Keratinocyte (primary cell): ENCODE measurements at regions not wholly inside any gene's neighbourhood (a gene's known extent, or its start where the extent isn't known, plus 50 kb on each side); places are given as distances from the start of the nearest gene placed in this dataset.

Experiments
- DNase-seq: peaks from one replicate; pipeline ENCODE4 v3.0.0-alpha.2; 2011; ENCODE audit warnings: low read depth, missing footprints, low spot score
- FAIRE-seq: peaks from 2 replicates; lab custom pipeline; 2011; peaks lifted over from hg19 to GRCh38; lab: Jason Lieb, UNC
- H2AFZ ChIP-seq: 2 replicates; pipeline ENCODE4 v1.6.0; 2012; ENCODE audit warnings: low read length, control low read depth, inconsistent platforms; ENCODE audit not compliant: control insufficient read depth
- H3K27ac ChIP-seq: 2 replicates; pipeline ENCODE4 v1.5.1; 2011; ENCODE audit warnings: low read length; ENCODE audit not compliant: control insufficient read depth, insufficient read depth
- H3K27me3 ChIP-seq: 3 replicates; pipeline ENCODE4 v1.6.0; 2011; ENCODE audit warnings: low read length; ENCODE audit not compliant: control insufficient read depth, insufficient read depth; ENCODE audit errors: extremely low read depth
- H3K36me3 ChIP-seq, 2 experiments: 2 replicates in 1 of 2; 3 replicates in 1 of 2; pipeline ENCODE4 v1.5.1; 2011; ENCODE audit warnings: low read length in 2 of 2, mild to moderate bottlenecking in 1 of 2; ENCODE audit not compliant: control insufficient read depth in 2 of 2, insufficient read depth in 2 of 2; ENCODE audit errors: extremely low read depth in 1 of 2
- H3K4me1 ChIP-seq: 3 replicates; pipeline ENCODE4 v1.5.1; 2011; ENCODE audit warnings: low read length; ENCODE audit not compliant: control insufficient read depth, insufficient read depth; ENCODE audit errors: extremely low read depth
- H3K4me2 ChIP-seq: 3 replicates; pipeline ENCODE4 v1.6.0; 2011; ENCODE audit warnings: low read depth, low read length; ENCODE audit not compliant: control insufficient read depth, insufficient read depth; ENCODE audit errors: extremely low read depth
- H3K4me3 ChIP-seq, 3 experiments: fragments of 200-600 bp in 1 of 3; sonication (generic) in 1 of 3; 2 replicates in 2 of 3; 3 replicates in 1 of 3; pipeline ENCODE4 v1.5.1; 2011 to 2016; ENCODE audit warnings: low read length in 3 of 3, mild to moderate bottlenecking in 3 of 3, control low read depth in 2 of 3, inconsistent platforms in 1 of 3, low read depth in 1 of 3, mixed read lengths in 1 of 3, mixed run types in 1 of 3, moderate library complexity in 1 of 3; ENCODE audit not compliant: control insufficient read depth in 2 of 3, insufficient read depth in 2 of 3; ENCODE audit errors: extremely low read depth in 1 of 3
- H3K79me2 ChIP-seq: 2 replicates; pipeline ENCODE4 v1.6.0; 2012; ENCODE audit warnings: low read length; ENCODE audit not compliant: control insufficient read depth, insufficient read depth
- H3K9ac ChIP-seq: 3 replicates; pipeline ENCODE4 v1.6.0; 2011; ENCODE audit warnings: low read length; ENCODE audit not compliant: control insufficient read depth, insufficient read depth; ENCODE audit errors: extremely low read depth
- H3K9me1 ChIP-seq: 3 replicates; pipeline ENCODE4 v1.6.0; 2011; ENCODE audit warnings: low read length; ENCODE audit not compliant: control insufficient read depth, insufficient read depth; ENCODE audit errors: extremely low read depth
- H3K9me3 ChIP-seq: 2 replicates; pipeline ENCODE4 v1.5.1; 2012; ENCODE audit warnings: low read depth, low read length; ENCODE audit not compliant: control insufficient read depth
- H4K20me1 ChIP-seq: 3 replicates; pipeline ENCODE4 v1.6.0; 2011; ENCODE audit warnings: low read length; ENCODE audit not compliant: control insufficient read depth, insufficient read depth; ENCODE audit errors: extremely low read depth
- CTCF ChIP-seq, 3 experiments: IDR thresholded peaks in 1 of 3; conservative IDR thresholded peaks in 1 of 3; optimal IDR thresholded peaks in 1 of 3; 2 replicates in 2 of 3; 3 replicates in 1 of 3; pipeline versions ENCODE3 to v1.5.1; 2011; ENCODE audit warnings: low read length in 3 of 3, mild to moderate bottlenecking in 3 of 3, moderate library complexity in 2 of 3, control low read depth in 1 of 3, inconsistent platforms in 1 of 3; ENCODE audit not compliant: insufficient read depth in 2 of 3; ENCODE audit errors: extremely low read depth in 1 of 3
- EZH2 ChIP-seq: IDR thresholded peaks from one replicate; pipeline ENCODE4 v1.6.1; 2012; ENCODE audit warnings: inconsistent platforms, mild to moderate bottlenecking, low read length, moderate library complexity
- dilution Hi-C: fragments of 300-500 bp; cut with MboI; formaldehyde crosslinking; loops from one replicate; pipeline ENCODE4 v1.7.0; 2020; ENCODE audit warnings: low sequenced_read_pairs; ENCODE audit not compliant: extremely low pct_ligation_motif_present

- Histone ChIP-seq H3K4me1 (no peaks in the 10 kb centered on the region), H2AFZ (no peak overlapping the region), H3K4me2 (no peak overlapping the region), H3K9me1 (no peaks in the 10 kb centered on the region), H4K20me1 (no peaks in the 10 kb centered on the region), H3K27ac (no peak overlapping the region), H3K79me2 (no peaks in the 10 kb centered on the region), H3K4me3 (no peak overlapping the region), H3K27me3 (no peaks in the 10 kb centered on the region), H3K9me3 (no peaks in the 10 kb centered on the region), H3K36me3 (no peaks in the 10 kb centered on the region), H3K9ac (no peak overlapping the region)
- dilution Hi-C loops: no loop called here
- FAIRE-seq (no peak), DNase-seq (no peak)
- no peak for TF ChIP-seq CTCF (optimal IDR thresholded peaks at IDR 0.05 in 1 of 3, IDR thresholded peaks at IDR 0.05 in 1 of 3, conservative IDR thresholded peaks at IDR 0.05 in 1 of 3; ENCODE audit: extremely low read depth in 1 of 3, insufficient read depth in 2 of 3, low read length in 3 of 3)
These were observed 795.3 kb upstream of the ADGRB3 start for GRCh38 chr6:67839818-67840217.

- dilution Hi-C loops: no loop called here
- FAIRE-seq: no peak
- H2AFZ ChIP-seq: no peak overlapping the region
These were observed 809.7 kb upstream of the ADGRB3 start for GRCh38 chr6:67825201-67825895.

More at GRCh38 chr6:67825201-67825895, 809.7 kb upstream of the ADGRB3 start:
- TF ChIP-seq CTCF (optimal IDR thresholded peaks at IDR 0.05 in 1 of 3, IDR thresholded peaks at IDR 0.05 in 1 of 3, conservative IDR thresholded peaks at IDR 0.05 in 1 of 3; ENCODE audit: extremely low read depth in 1 of 3, insufficient read depth in 2 of 3, low read length in 3 of 3) (no peak), EZH2 (no peak)
- no peak overlapping the region for H3K4me2 ChIP-seq
- no peaks in the 10 kb centered on the region for H3K79me2 ChIP-seq
- no peak overlapping the region for H3K4me3 ChIP-seq
- no peak overlapping the region for H3K9ac ChIP-seq
- no peaks in the 10 kb centered on the region for H3K36me3 ChIP-seq
- H3K27me3 ChIP-seq: no peaks in the 10 kb centered on the region
- H3K4me1 ChIP-seq: no peaks in the 10 kb centered on the region
- H3K27ac ChIP-seq: no peak overlapping the region
- H4K20me1 ChIP-seq: no peaks in the 10 kb centered on the region
- DNase-seq: no peak
- no peaks in the 10 kb centered on the region for H3K9me3 ChIP-seq
- no peaks in the 10 kb centered on the region for H3K9me1 ChIP-seq
